Suppressor macrophage treated with lipopolysaccharide for 1 hour (primary cell): ENCODE measurements at regions not wholly inside any gene's neighbourhood (a gene's known extent, or its start where the extent isn't known, plus 50 kb on each side); places are given as distances from the start of the nearest gene placed in this dataset.
"Not testable (repeated sequence)": the region's sequence is repeated elsewhere in the genome, so short reads cannot be mapped to it uniquely, and the experiment has no call there.

Experiments used
- DNase-seq, 3 donors: peaks; one replicate each; pipeline ENCODE4 v3.0.0-alpha.2; 2020 to 2022

DNA sequence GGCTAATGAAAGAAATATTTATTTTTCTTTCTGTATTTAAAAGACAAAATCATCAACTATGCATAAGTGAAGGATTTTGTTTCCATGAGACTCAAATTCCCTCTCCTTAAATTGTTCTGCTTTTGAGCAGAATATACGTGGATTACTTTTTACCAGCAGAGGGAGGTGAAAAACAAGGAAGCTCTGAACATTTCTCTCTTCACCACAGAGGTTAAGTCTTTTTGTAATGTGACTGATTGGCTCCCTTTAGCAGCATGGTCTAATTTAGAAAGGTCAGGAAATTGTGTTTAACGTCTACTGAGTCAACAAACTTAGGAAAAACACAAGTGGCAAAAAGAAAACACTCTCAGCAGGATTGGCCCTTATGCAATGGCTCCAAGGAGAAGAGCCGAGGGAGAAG lies 55.1 kb upstream of the F9 start:
- no peak for DNase-seq

DNA sequence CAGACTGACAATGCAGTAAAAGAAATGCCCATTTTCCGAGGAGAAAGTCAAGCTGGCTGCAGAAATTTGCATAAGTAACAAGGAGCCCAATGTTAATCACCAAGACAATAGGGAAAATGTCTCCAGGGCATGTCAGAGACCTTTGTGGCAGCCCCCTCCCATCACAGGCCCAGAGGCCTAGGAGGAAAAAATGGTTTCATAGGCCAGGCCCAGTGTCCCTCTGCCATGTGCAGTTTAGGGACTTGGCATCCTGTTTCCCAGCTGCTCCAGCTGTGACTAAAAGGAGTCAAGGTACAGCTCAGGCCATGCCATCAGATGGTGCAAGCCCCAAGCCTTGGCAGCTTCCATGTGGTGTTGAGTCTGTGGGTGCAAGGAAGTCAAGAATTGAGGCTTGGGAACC lies 68.6 kb upstream of the F9 start:
- DNase-seq: not testable (repeated sequence)

DNA sequence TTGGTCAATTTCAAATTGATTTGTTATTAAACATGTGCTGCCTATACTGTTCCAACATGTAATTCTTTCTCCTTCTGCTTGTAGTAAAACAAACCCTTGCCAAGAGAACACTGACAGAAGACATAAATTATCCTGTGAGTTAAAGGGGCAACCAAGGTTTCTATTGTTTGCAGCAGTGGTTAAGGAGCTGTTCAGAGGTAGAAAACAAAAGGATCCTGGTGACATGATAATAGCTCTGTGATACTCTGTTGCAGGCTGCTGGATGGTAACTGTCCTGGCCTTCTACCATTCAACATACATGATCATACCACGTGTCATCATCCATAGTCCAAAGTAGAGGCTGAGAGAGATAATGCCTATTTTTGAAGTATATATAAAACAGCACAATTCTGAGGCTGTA lies 75.8 kb upstream of the F9 start:
- DNase-seq: no peak

DNA sequence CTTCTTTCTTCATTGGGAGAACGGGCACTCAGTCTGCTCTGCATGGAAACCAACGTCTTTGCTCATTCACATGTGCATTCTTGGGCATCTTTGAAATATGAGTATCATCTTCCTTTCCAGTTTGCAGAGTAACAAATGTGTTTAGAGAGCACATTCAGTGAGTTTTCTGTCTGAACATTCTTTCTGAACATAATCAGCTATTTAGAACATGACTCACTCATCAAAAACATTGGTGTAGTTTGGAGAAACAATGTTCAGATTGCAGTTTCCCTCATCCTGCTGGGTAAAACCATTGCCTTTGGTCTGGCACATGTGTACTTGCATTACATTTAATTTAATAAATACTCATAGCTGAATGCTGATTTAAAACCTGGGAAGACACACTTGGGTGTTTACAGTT lies 81.5 kb upstream of the F9 start:
- no peak for DNase-seq

DNA sequence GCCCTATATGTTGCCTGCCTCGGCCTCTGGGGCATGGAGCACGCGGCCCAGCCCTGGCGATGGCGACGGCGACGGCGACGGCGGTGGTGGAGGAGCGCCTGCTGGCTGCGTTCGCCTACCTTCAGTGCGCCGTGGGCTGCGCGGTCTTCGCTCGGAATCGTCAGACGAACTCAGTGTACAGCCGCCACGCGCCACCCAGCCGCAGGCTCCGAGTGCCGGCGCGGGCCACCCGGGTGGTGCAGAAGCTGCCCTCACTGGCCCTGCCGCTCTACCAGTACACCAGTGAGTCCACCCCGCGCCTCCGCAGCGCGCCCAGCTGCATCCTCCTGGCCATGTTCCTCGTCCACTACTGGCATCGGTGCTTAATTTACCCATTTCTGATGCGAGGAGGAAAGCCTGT lies 83.7 kb upstream of the F9 start:
- no peak for DNase-seq

DNA sequence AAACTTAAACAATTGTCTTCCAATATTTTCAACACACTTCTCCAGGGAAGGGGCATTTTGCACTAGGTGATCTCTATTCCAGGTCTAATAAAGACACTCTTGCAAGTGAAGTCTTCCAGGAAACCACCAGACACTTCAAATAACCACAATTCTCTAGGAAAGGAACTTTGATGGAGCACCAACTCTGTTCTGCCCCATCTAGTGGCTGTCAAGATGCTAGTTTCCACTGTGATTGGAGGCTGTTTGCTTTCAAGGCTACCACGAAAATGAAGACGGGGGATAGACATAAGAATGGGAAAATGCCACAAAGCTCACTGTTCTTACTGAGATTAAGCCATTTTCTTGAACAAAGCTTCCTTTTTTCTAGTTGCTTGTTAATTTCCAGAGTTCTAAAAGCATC lies 100.6 kb upstream of the F9 start:
- peak in 1 of 3 donors; percentile 0 for DNase-seq

DNA sequence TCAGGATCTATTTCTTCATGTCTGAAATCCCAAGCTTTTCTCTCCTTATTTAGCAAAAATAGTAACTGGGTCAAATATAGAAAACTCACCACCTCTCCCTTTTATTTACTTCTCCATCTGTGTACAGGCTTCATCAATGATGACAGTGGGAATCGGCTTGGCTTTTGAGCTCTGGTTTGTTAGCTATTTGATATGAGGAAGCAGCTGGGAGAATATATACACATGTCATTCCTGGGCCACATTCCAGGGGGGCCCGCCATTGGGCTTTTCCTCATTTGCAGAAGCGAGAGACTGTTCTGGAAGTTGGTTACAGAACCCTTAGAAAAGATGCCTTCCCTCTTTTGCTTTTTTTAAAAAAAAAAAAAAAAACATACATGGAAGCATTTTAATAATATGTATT lies 107.4 kb upstream of the F9 start:
- no peak for DNase-seq

DNA sequence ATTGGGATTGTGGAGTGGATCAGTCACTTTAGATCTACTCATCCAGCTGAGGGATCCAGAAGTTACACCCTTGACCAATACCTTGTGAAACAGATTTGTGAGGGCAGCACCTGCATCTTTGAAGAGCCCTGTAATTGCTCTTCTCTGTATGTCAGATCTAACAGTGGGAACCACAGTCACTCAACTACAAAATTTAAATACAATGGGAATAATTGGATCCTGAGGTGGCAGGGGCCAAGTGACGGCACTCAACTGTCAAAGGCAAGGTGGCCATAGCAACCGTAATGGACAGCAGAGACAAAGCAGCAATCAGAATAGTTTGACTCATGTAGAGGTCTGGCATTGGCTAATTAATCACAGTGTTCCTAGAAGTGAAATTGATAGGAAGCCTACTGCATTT lies 132.3 kb upstream of the F9 start:
- DNase-seq: not testable (repeated sequence)

DNA sequence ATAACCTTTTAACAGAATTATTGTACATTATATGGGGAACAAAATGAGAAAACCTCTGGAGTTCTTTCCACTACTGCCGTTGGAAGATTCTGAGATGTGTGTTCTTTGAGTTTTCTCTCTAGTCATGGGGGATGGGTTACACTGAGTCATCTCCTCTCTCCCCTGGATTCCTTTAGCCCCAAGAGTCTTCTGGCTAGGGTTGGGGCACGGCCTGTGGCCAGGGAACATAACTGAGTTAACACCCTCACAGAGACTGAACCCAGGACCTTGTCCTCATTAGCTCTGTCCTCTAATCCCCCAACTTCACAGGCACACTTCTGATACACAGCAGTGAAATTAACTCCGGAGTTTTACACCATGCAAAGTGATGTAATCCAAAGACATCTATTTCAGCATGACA lies 142.3 kb upstream of the F9 start:
- no peak for DNase-seq

DNA sequence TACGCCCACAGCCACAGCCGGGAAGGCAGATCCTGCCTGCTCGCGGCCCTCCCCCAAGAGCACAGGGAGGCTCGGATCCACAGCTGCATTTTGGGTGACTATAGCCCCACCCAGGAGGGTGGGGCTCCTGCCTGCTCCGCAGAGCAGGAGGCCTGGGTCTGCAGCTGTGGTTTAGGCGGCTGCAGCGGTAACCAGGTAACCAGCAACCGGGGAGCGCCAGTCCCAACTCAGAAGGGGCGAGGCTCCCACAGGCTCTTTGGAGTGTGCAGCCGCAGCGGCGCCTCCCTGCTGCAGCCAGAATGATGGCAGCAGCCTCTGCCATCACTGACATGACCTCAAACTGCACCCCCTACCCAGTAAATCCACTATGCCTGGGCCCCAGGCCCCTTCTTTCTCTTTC lies 148.0 kb upstream of the F9 start:
- no peak for DNase-seq

DNA sequence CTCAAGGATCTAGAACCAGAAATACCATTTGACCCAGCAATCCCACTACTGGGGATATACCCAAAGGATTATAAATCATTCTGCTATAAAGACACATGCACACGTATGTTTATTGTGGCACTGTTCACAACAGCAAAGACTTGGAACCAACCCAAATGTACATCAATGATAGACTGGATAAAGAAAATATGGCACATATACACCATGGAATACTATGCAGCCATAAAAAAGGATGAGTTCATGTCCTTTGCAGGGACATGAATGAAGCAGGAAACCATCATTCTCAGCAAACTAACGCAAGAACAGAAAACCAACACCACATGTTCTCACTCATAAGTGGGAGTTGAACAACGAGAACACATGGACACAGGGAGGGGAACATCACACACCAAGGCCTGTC lies 154.0 kb upstream of the F9 start:
- not testable (repeated sequence) for DNase-seq

DNA sequence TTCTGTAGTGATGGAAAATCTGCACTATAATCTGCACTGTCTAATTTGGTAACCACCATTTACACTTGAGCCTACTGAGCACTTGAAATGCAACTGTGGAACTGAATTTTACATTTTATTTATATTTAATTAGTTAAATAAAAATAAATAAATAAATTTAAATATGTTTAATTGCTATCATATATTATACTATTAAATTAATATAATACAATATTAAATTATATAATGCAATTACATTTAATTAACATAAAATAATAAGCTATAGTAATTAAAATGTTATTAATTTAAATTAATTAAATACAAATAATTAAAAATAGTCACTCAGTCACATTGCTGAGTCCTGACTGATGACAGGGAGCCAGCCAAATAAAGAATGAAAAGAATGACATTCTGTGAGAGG lies 170.2 kb upstream of the F9 start:
- no peak for DNase-seq

DNA sequence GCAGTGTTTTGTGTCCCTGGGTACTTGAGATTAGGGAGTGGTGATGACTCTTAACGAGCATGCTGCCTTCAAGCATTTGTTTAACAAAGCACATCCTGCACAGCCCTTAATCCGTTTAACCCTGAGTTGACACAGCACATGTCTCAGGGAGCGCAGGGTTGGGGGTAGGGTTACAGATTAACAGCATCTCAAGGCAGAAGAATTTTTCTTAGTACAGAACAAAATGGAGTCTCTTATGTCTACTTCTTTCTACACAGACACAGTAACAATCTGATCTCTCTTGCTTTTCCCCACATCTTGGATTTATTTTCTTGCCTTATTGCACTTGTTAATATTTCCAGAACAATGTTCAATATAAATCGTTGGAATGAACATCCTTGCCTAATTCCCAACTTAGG lies 187.9 kb upstream of the F9 start:
- not testable (repeated sequence) for DNase-seq

DNA sequence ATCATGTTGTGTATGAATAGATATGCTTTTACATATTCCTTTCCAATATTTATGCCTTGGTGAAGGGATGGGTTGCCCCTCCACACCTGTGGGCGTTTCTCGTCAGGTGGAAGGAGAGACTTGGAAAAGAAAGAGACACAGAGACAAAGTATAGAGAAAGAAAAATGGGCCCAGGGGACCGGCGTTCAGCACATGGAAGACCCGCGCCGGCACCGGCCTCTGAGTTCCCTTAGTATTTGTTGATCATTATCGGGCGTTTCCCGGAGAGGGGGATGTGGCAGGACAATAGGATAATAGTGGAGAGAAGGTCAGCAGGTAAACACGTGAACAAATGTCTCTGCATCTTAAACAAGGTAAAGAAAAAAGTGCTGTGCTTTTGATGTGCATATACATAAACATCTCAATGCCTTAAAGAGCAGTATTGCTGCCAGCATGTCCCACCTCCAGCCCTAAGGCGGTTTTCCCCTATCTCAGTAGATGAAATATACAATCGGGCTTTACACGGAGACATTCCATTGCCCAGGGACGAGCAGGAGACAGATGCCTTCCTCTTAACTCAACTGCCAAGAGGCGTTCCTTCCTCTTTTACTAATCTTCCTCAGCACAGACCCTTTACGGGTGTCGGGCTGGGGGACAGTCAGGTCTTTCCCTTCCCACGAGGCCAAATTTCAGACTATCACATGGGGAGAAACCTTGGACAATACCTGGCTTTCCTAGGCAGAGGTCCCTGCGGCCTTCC lies 188.5 kb upstream of the F9 start:
- peak in 1 of 3 donors; percentile 0 for DNase-seq

DNA sequence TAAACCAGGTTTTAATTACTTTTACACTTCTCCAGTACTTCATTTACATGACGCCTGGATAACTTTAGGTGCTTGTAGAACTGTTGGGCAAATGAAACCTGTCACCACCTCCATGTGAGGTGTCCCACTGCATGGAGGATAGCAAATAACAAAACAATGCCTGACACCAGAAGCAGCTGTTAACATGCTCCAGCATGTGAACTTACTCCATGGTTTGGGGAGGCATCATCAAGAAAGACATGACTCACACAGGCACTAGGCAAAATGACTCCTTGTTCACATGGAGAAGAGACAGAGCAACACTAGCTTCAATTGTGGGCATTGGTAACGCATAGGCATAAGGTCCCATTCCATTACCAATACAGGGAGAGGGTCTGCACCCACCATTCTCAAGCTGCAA lies 198.1 kb upstream of the F9 start:
- DNase-seq: no peak

DNA sequence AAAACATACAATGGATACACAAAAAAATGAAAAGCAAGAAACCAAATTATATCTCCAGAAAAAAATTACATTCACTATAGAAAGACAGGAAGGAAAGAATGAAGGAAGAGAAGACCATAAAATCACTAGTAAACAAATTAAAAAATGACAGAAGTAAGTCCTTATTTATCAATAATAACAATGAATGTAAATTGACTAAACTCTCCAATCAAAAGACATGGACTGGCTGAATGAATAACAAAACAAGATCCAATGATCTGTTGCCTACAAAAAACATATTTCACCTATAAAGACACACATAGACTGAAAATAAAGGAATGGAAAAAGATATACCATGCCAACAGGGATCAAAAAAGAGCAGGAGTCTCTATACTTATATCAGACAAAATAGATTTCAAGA lies 203.2 kb upstream of the F9 start:
- DNase-seq: no peak

DNA sequence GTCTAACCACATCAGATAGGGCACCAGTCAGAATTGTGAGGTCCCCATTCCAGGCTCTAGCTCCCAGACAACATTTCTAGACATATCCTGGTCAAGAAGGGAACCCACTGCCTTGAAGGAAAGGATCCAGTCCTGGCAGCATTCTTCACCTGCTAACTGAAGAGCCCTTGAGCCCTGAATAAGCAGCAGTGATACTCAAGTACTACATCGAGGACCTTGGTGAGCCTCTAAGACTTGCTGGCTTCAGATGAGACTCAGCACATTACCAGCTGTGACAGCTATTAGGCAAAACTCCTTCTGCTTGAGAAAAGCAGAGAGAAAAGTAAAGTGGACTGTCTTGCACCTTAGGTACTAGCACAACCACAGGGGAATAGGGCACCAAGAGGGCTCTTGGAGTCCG lies 205.8 kb upstream of the F9 start:
- DNase-seq: no peak

DNA sequence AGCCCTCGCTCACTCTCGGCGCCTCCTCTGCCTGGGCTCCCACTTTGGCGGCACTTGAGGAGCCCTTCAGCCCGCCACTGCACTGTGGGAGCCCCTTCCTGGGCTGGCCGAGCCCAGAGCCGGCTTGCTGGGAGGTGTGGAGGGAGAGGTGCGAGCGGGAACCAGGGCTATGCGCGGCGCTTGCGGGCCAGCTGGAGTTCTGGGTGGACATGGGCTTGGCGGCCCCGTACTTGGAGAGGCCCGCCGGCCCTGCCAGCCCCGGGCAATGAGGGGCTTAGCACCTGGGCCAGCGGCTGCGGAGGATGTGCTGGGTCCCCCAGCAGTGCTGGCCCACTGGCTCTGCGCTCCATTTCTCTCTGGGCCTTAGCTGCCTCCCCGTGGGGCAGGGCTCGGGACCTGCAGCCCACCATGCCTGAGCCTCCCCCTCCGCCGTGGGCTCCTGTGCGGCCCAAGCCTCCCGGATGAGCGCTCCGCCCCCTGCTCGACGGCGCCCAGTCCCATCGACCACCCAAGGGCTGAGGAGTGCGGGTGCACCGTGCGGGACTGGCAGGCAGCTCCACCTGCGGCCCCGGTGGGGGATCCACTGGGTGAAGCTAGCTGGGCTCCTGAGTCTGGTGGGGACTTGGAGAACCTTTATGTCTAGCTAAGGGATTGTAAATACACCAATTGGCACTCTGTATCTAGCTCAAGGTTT lies 209.7 kb upstream of the F9 start:
- not testable (repeated sequence) for DNase-seq

DNA sequence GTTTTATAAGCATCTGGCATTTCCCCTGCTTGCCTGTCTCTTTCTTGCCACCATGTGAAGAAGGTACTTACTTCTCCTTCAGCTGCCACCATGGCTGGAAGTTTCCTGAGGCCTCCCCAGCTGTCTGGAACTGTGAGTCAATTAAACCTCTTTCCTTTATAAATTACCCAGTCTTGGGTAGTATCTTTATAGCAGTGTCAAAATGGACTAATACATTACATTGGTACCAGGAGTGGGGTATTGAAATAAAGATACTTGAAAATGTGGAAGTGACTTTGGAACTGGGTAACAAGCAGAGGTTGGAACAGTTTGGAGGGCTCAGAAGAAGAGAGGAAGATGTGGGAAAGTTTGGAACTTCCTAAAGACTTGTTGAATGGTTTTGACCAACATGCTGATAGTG lies 223.9 kb upstream of the F9 start:
- DNase-seq: not testable (repeated sequence)

DNA sequence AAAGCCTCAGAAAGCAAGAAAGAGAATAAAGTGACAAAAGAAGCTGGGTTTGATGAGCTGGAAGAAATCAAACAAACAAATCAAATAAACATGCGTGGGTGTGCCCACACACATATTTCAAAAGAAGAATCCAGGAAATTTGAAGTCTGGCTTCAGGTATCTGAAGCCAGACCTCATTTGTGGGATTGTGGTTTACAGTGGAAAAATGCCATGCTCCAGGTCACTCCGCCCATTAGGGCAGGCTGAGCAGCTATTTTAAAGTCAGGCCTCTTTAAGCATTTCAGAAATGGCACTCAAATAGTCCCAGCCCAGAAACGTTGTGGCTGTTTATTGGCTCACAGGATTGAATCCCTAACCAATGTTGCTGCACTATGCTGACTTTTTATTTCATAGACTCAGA lies 226.1 kb upstream of the F9 start:
- DNase-seq: no peak

DNA sequence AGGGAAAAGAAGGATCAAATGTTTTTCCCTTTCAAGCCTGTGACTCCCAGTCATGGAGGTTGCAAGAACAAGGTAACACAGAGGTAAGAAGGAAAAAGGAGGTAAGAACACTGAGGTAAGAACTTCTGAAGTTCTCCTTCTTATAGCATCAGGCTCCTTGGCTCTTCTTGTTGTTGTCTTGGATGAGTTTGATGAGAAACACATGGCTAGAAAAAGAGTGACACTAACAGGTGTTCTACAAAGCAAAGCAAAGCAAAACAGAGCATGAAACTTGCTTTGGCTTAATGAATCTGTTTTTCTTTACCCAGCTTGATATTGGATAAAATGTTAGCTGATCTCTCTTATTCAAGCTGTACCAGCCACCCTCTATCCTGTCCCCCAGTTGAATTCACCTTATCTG lies 231.2 kb upstream of the F9 start:
- DNase-seq: no peak

DNA sequence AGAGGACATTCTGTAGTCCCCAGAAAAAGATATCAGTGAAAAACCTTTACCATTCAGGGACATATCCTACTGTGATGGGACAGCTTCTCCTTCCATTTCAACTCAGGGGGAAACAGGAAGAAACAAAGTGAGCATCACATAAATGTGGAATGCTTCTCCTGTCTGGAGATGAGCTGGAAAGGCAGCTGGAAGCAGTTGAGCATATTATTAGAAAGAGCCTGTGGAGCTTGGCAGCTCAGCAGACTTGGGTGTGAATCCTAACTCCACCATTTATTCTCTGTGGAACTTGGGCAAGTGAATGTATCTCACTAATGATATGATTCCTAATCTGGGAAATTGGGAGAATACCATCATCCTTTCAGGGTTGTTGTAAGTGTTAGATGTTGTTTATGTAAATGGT lies 232.1 kb upstream of the F9 start:
- no peak for DNase-seq

DNA sequence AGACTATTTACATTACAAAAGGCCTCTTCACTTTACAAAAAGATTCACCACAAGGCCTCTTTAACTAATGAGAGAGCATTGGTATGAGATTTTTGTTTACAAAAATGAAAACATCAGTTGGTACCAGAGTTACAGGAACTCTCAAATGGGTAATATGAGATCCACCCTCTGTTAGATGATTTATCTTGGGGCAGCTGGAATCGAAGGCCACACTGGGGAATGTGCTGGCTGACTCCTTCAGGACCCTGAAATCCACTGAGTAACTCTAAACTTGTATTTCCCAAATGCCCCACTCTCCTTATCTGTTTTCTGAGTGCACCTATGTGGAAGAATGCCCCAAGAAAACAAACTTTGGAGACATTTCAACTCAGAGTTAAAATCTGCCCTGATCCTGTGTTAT lies 232.9 kb upstream of the F9 start:
- no peak for DNase-seq

DNA sequence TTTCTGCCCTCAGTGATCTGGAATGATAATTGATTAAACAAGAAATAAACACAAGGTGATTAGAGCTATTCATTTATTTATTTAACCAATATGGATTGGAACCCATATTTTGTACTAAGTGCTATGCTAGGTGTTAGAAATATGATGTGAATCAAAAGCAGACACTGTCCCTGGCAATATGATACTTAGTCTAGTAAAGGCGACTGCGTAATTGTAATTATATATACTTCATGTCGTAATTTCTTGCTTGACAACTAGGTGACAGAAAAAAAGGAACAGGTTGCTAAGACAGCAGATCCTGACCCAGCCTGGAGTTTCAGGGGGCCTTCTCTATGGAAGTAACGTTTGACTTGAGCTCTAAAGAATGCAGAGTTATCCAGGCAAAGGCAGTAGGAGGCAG lies 236.5 kb upstream of the F9 start:
- no peak for DNase-seq

DNA sequence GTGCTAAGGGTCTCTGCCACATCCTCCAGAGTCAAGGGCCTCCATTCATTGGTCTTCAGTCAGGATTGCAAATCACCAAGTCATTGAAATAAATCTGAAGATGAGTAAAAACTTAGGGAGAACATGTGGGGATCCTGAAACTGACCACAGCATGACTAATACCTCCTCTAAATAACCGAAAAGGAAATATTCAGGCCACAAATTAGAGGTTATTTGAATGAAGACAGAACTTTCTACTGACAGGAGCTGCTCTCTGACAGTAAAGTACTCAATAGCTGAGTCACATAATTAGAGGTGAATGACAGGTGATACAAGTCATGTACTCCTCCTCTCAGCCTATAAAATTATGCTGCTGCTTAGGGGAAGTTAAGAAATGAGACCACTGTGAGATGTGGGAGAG lies 240.2 kb upstream of the F9 start:
- DNase-seq: peak; percentile 12 to 60 (median 50)
